ENCODE measurements at regions not wholly inside any gene's neighbourhood (a gene's known extent, or its start where the extent isn't known, plus 50 kb on each side); places are given as distances from the start of the nearest gene placed in this dataset.
"Not testable (repeated sequence)": the region's sequence is repeated elsewhere in the genome, so short reads cannot be mapped to it uniquely, and the experiment has no call there.

GRCh38 chr21:28063241-28064216, 929.1 kb downstream of the LTN1 start:
- TF ChIP-seq ZNF423 (CRISPR knock-in tag; IDR thresholded peaks at IDR 0.05) (no peak), IRF2 (CRISPR knock-in tag; IDR thresholded peaks at IDR 0.05; ENCODE audit: borderline replicate concordance, low read depth) (no peak)
- H3K27ac Mint-ChIP-seq: no peak overlapping the region
- CTCF ChIA-PET: no interaction called here

GRCh38 chr21:28052956-28053355, 939.7 kb downstream of the LTN1 start:
- not testable (repeated sequence) for H3K27me3 Mint-ChIP-seq (ENCODE audit: low read depth); H3K4me3 Mint-ChIP-seq
- CTCF ChIA-PET: interaction anchor here (0.8 kb wide), 2 partner anchors 294 to 1202 kb away, joined by 3 read pairs; no protein-coding TSS in a partner anchor

More at GRCh38 chr21:28063241-28064216, 929.1 kb downstream of the LTN1 start:
- Mint-ChIP-seq H3K27me3 (ENCODE audit: low read depth) (no peaks in the 10 kb centered on the region), H3K4me3 (no peak overlapping the region), H3K4me1 (peaks cover 13% of the 10 kb centered on the region), H3K36me3 (0 out of 2 replicates have a peak, but pooled peaks cover 5% of the 10 kb centered on the region), H3K9me3 (peaks cover 10% of the 10 kb centered on the region)
- POLR2A ChIA-PET: no interaction called here
- DNase-seq (ENCODE audit: low spot score) (no peak), ATAC-seq (no peak)

GRCh38 chr21:28051649-28052048, 941.0 kb downstream of the LTN1 start:
- DNase-seq (ENCODE audit: low spot score); H3K27ac Mint-ChIP-seq; H3K36me3 Mint-ChIP-seq; POLR2A ChIA-PET; H3K27me3 Mint-ChIP-seq (ENCODE audit: low read depth); CTCF ChIA-PET; ATAC-seq; H3K4me3 Mint-ChIP-seq; H3K9me3 Mint-ChIP-seq: not testable (repeated sequence)
- H3K4me1 Mint-ChIP-seq: peaks cover 14% of the 10 kb centered on the region

More at GRCh38 chr21:28052956-28053355, 939.7 kb downstream of the LTN1 start:
- H3K27ac Mint-ChIP-seq; POLR2A ChIA-PET; H3K36me3 Mint-ChIP-seq; H3K9me3 Mint-ChIP-seq; ATAC-seq; DNase-seq (ENCODE audit: low spot score): not testable (repeated sequence)
- H3K4me1 Mint-ChIP-seq: peaks cover 14% of the 10 kb centered on the region

GRCh38 chr21:28035692-28036091, 957.0 kb downstream of the LTN1 start:
- CTCF ChIA-PET; DNase-seq (ENCODE audit: low spot score); ATAC-seq; H3K27ac Mint-ChIP-seq; H3K27me3 Mint-ChIP-seq (ENCODE audit: low read depth); POLR2A ChIA-PET; H3K4me1 Mint-ChIP-seq; H3K4me3 Mint-ChIP-seq: not testable (repeated sequence)
- peaks cover 55% of the 10 kb centered on the region for H3K9me3 Mint-ChIP-seq
- peaks cover 23% of the 10 kb centered on the region for H3K36me3 Mint-ChIP-seq

- H3K4me3 Mint-ChIP-seq; POLR2A ChIA-PET; H3K4me1 Mint-ChIP-seq; CTCF ChIA-PET; H3K27me3 Mint-ChIP-seq (ENCODE audit: low read depth); DNase-seq (ENCODE audit: low spot score); ATAC-seq; H3K27ac Mint-ChIP-seq: not testable (repeated sequence)
- Mint-ChIP-seq H3K9me3 (peaks cover 53% of the 10 kb centered on the region), H3K36me3 (peaks cover 29% of the 10 kb centered on the region)
Measured at GRCh38 chr21:28034916-28035315, 957.8 kb downstream of the LTN1 start.

GRCh38 chr21:28034334-28034733, 958.3 kb downstream of the LTN1 start:
- H3K4me3 Mint-ChIP-seq; DNase-seq (ENCODE audit: low spot score); H3K27ac Mint-ChIP-seq; CTCF ChIA-PET; H3K4me1 Mint-ChIP-seq; H3K27me3 Mint-ChIP-seq (ENCODE audit: low read depth); POLR2A ChIA-PET; ATAC-seq: not testable (repeated sequence)
- Mint-ChIP-seq H3K36me3 (peaks cover 30% of the 10 kb centered on the region), H3K9me3 (peaks cover 52% of the 10 kb centered on the region)

GRCh38 chr21:28032652-28033051, 960.0 kb downstream of the LTN1 start:
- H3K27me3 Mint-ChIP-seq (ENCODE audit: low read depth); CTCF ChIA-PET; H3K4me3 Mint-ChIP-seq; POLR2A ChIA-PET; DNase-seq (ENCODE audit: low spot score); ATAC-seq; H3K27ac Mint-ChIP-seq; H3K4me1 Mint-ChIP-seq: not testable (repeated sequence)
- Mint-ChIP-seq H3K36me3 (peaks cover 28% of the 10 kb centered on the region), H3K9me3 (peaks cover 49% of the 10 kb centered on the region)

GRCh38 chr21:28031066-28031465, 961.6 kb downstream of the LTN1 start:
- CTCF ChIA-PET; H3K27me3 Mint-ChIP-seq (ENCODE audit: low read depth); ATAC-seq: not testable (repeated sequence)

More at GRCh38 chr21:28031066-28031465, 961.6 kb downstream of the LTN1 start:
- DNase-seq (ENCODE audit: low spot score); H3K4me1 Mint-ChIP-seq; POLR2A ChIA-PET; H3K27ac Mint-ChIP-seq; H3K4me3 Mint-ChIP-seq: not testable (repeated sequence)
- Mint-ChIP-seq H3K9me3 (peaks cover 54% of the 10 kb centered on the region), H3K36me3 (peaks cover 28% of the 10 kb centered on the region)
